Dedifferentiated amniotic fluid mesenchymal stem cell (primary cell): ENCODE measurements at regions not wholly inside any gene's neighbourhood (a gene's known extent, or its start where the extent isn't known, plus 50 kb on each side); places are given as distances from the start of the nearest gene placed in this dataset.

Experiments
- DNase-seq: peaks from one replicate; pipeline ENCODE4 v3.0.0-alpha.2; 2016; ENCODE audit errors: extremely low spot score

DNA sequence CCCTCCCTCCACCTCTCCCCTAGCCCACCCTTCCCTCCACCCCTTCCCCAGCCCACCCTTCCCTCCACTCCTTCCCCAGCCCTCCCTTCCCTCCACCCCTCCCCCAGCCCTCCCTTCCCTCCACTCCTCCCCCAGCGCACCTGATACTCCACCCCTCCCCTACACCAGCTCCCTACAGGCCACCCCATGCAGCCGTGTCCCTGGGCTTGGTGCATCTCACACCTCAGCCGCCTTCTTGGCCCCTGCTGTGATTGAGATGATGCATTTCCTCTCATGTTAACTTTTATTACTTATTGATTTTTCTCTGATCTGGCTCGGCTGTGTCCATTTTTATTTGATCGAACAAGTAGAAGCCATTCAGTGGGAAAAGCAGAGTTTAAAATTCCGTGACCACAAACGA lies 243.8 kb downstream of the MATN1 start:
- no peak for DNase-seq

DNA sequence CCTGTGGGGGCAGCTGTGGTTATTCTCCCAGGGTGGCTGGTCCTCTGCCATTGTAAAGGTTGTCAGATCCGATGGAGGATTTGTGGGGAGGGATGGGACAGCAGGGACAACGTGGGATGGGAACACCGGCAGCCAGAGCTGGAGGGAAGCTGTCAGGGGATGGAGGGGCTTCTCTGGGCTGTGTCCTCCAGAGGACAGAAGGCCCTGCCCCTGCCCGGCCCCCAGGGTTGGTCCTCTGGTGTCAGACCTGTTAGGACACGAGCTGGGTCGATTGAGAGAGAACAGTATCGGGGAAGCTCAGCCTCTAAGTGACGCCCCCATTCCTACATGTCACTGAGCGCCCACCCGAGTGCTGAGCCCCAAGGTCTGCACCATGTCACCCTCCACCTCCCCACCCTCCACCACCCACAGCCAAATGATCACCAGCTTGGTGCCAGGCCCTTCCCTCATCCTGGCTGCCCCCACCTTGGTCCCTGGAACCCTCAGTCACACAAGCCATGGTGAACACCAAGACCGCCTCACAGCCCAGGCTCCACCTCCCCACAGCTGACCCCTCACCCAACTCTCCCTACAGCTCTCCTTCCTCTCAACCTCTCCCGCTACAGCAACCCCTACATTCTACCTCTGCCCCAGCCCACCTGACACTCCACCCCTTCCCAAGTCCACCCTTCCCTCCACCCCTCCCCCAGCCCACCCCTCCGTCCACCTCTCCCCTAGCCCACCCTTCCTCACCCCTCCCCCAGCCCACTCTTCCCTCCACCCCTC lies 244.4 kb downstream of the MATN1 start:
- no peak for DNase-seq

DNA sequence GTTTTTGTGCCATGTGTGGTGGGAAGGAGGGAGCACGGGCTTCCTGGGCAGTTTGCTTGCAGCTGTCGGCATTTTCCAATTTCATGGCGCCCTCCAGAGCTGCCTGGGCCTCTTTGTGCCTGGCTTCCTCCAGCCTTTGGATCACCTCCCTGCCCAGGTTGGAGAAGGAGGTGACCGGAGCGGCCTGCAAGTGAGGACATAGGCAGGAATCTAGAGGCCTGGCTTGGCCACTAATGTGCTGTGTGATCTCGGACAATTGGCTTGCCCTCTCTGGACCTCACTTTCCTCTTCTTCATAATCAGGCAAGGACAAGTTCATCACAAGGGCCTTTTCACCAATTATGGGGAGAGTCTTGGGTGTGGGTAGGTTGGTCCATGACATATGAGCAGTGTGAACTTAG lies 245.1 kb downstream of the MATN1 start:
- DNase-seq = no peak

DNA sequence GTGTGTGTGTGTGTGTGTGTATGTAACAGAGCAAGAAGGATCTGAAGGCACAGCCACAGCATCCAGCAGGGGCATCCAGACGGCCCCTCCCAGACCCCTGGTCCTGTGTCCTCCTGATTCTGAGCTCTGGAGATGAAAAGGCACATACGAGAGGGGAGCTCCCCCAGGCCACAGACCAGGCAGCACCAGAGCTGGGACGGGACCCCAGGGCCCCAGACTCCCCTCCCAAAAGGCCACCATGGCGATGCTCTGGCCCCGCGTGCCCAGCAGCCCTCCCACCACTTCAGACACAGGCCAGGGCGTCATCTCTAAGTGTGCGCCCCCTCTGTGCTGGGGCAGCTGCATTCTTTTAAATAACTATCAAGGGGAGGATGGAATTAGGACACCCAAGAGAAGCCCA lies 245.8 kb downstream of the MATN1 start:
- no peak for DNase-seq

DNA sequence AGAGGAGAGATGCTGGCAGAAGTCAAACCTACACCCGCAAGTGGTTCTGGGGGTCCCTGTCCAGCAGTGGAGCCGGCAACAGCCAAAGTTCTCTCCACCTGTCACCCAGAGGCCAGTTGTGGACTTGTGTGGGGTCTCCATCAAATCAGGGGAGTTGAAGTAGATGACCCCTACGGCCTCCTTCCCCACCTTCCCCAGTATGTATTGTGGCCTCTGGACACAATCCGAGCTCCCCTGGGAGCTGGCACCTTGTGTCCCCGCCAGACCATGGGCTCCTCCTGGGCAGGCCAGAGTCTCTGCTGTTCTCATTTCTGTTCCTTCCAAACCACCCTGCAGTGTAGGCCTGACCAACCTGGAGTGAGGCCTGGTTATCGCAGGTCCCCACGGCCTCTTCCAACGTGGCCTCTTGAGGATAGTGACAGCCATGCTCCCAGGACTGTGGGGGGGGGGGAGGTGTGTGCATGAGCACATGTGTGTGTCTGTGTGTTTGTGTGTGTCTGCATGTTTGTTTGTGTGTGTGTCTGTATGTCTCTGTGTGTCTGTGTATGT lies 246.4 kb downstream of the MATN1 start:
- no peak for DNase-seq

DNA sequence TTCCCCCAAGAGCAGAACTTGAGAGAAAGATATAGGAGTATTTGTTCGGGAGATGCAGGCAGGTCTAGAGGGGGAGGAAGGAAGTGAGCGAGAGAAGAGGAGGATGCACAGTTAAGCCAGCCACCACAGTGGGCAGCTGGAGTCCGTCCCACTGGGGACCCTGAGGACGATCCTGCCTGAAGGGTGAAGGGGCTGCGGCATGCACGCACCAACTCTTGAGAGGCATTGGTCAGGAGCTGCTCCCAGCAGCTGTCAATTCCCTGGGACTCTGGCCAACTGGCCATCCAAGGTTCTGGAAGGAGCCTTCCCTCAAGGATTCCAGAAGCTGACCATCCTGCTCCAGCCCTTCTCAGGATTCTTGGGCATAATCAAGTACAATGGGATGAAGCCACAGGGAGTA lies 246.9 kb downstream of the MATN1 start:
- no peak for DNase-seq

DNA sequence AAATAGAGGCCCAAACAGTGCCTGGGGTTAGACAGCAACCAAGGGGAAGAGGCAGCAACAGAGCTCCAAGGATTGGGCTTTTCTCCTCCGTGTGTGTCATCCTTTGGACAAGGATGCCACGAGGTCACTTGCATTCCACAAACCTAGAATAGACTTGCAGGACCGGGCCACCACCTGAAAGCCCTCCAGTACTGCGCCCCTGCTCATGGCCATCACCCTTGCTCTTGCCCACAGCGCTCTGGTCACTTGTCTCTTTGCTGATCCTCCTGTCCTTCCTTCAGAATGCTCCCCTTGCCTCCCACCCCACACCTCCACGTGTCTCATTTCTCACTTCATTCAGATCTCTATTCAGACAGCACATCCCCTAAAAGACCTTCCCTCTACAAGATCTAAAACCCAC lies 247.4 kb downstream of the MATN1 start:
- DNase-seq = no peak

DNA sequence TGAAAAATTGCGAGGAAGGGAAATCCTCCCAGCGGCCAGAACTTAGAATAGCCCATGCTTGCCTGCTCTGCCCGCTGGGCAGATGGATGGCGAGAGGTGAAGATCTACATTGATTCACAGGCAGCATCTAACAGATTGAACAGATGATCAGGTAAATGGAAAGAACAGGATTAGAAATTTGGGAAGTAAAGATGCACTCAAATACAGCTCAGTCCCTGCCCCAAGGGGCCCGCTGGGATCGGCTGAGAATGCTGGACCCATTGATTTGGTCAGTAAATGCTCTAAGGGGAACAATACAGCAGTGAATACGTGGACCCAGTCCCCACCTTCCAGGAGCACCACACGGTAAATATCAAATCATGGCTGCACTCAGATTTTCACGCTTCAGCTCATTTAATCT lies 248.2 kb downstream of the MATN1 start:
- no peak for DNase-seq

DNA sequence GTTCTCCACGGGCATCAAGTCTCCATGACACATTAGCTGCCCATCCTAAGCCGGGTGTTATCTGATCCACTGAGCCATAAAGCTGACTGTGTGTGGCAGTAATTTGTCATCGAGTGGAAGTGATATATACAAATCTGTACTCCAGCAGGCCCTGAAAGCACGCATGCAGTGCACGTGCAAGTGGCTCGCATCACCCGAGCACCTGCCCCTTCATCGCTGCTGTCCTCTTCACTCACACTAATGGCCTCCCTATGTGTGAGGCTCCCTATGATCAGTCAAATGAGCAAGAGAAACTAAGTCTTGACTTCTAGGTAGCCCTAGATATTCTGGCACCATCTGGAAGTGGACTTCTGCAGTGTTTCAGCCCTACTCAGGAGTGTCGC lies 248.6 kb downstream of the MATN1 start:
- no peak for DNase-seq

DNA sequence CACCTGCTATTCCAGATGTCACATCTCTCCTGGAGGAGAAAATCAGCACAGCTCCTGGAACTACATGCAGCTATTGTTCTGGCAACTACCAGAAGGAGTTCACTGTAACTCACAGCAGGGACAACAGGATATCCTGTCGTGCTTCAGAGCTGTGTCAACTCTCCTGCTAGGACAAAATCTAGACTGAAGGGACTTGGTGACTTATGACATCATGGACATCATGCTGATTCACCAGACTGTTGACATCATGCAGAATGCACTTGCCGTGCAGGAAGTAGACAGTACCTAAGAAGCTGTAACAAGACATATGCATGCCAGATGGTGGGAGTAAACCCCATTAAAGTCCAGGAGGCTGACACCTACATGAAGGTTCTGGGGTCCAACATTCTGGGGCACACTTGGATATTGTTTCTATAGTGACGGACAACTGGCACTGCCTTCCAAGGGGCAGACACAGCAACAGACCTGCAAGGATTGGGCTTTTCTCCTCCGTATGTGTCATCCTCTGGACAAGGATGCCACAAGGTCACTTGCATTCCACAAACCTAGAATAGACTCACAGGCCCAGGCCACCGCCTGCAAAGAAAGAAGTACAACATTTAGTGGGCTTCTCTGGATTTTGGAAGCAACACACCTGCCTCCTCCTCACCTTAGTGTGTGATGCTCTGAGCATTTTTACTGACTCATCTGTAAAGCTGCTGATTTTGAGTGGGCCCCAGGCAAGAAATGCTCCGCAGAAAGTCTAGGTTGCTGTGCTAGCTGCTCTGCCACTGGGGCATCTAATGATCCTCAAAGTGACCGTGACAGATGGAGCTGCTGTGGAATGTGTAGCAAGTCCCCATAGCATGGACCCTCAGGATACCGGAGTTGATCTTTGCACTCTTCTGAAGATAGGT lies 249.2 kb downstream of the MATN1 start:
- DNase-seq = no peak

DNA sequence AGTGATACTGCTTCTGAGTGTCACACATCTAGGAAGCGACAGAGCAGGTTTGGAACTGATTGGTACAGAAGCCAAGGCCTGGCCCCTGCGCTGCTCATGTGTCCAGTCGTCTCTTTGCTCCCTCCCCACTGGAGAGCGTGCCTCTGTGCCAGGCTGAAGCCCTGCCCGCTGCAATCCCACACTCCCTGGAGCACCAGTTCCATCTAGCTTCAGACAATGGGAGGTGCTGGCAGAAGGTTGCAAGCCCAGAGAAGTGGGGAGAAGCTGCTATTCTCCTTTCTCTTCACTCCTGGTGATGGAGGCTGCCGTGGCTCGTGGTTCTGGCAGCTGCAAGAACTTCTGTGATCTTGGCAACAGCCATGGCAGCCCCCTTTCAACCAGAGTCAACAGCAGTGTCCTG lies 250.9 kb downstream of the MATN1 start:
- no peak for DNase-seq

DNA sequence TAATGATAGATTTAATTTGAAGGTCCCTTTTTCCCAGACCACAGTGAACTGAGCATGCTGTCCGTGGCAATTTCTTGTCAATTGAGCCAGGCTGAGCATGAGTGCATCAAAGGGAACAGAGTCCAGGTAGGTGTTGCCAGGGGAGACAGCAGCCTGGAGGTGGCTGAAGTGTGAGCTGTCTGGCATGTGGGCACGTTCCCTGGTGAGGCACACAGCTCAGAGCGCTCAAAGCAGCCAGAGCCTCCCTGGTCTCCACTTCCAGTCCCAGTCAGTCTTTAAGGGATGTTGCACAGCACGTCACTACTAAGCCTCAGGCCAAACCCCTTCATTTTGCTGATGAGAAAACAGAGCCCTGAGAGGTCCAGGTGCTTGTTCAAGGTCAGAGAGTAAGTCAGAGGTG lies 251.4 kb downstream of the MATN1 start:
- DNase-seq = no peak

DNA sequence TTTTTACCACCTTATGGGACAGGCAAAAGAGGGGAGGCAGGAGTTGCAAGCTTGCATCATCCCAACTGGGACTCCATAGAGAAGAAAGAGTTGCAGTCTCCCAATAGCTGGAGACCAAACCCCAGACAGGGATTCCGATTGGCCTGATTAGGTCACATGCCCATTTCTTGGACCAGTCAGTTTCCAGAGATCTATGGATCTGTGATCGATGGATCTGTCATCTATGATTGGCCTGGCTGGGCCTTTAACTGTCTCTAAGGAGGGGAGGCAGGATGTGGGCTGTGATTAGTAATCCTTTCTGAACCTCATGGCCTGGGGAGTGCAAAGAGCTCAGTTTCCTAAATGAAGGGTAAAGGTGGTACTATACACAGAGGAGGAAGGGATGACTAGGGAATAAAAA lies 252.1 kb downstream of the MATN1 start:
- DNase-seq = no peak

DNA sequence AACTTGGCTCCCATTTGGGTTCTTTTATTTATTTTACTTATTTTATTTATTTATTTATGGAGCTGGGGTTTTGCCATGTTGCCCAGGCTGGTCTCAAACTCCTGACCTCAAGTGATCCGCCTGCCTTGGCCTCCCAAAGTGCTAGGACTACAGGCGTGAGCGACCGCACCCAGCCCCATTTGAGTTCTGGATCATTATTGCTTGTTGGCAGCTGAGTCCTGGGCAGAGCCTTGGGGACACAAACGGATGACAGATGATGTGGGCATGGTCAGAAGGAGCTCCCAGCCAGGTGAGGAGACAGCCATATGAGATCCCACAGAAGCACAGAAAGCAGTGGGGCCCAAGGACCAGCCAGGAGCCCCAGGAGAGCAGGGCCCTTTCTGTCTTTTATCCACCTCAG lies 254.0 kb downstream of the MATN1 start:
- DNase-seq = no peak

DNA sequence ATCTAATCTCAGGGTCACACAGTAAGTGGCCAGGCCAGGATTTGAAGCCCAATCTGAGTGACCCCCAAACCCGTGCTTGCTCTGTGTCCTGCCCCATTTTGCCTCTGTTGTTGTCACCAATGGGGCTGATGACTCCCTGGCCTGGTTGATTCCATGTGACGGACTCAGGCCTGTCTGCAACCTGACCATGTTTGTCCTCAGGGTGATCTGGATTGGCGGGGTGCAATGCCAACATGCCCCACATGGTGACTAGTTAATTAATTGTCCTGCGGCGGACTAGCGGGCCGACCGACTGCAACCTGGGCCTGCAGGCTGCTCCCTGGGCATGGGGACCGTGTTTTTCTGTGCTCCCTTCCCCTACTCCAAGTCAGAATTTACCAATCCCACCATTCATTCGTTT lies 256.3 kb downstream of the MATN1 start:
- no peak for DNase-seq

DNA sequence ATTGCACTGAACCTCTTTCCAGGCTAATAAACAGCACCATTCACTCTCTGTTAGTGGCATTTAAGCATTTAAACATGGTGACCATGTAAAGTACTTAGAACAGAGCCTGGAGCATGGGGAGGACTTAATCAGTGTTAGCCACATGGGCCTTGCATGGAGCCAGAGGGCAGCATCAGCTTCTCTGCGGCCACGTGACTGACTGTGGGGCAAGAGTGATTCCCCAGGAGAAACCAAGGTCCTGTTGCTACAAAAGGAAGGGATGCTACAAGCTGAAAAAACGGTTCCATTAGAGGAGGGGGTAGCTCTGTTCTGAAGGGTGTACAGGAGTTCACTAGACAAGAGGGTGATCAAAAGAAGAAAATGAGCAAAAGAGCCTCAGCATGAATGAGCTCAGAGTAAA lies 256.8 kb downstream of the MATN1 start:
- DNase-seq = no peak

DNA sequence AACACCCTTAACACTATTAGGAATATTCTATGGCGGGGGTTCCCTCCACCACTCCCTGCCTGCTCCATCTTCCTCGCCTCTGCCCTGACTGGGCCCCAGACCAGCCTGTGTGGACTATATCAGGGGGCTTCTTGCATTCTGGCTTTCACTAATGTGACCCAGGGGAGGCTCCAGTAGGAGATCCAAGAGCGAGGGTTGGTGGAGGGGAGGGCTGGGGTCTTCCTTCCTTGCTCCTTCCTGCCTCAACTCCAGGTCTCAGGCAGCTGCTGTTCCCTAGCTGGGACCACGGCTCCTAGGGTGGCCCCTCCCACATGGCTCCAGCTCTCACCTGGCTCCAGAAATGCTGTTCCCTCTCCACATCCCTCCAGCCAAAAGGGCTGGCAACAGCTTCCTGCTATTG lies 257.4 kb downstream of the MATN1 start:
- DNase-seq = no peak

DNA sequence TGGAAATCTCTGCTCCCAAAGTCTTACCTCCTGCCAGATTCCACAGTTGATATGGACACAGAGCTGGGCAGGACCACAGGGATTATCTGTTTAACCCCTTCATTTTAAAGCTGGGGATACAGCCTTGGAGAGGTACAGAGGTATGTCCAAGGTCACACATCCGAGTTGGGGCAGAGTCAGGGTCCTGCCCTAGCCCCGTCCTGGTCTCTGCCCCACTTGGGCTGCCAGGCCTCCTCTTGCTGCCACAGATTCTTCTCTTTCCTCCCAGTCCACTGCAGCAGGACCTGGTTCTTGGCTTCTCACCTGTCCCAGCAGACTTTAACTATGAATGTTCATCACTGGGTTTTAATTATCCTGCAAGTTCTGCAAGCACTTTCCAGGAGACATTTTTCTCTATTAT lies 258.3 kb downstream of the MATN1 start:
- no peak for DNase-seq

DNA sequence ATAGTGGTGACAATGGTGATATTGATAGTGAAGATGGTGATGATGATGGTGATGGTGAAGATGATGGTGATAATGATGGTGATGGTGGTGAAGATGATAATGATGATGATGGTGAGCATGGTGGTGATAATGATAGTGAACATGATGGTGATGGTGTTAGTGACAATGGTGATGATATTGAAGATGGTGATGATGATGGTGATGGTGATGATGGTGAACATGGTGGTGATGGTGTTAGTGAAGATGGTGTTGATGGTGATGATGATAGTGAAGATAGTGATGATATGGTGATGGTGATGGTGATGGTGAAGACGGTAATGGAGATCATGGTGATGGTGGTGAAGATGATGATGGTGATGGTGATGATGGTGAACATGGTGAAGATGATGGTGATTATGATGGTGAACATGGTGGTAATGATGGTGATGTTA lies 259.2 kb downstream of the MATN1 start:
- DNase-seq = no peak

DNA sequence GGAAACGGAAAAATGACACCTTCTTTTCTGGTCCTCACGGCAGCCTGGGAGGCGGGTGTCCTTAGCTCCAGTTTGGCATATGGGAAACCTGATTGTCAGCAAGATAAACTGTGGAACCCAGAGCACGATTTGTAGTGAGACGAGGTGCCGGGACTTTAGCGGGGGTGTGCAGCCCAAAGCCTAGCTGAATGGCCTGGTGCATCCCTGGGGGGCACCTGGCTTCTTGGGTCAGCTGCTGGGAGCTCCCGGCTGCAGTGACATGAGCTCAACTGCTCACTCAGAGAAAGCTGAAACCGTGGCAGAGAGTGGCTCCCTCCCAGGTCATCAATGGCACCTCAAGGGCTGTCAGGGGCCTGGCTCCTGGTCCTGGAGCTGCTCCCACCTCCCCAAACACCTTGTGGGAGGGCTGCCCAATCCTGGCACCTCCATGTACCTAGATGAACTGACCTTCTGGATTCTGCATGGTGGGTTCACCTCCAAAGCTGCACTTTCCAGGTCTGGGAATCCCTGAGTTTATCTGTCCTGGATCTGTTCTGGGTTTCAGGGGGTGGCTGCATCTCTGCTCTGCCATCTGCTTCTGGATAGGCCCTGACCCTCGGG lies 260.5 kb downstream of the MATN1 start:
- no peak for DNase-seq

DNA sequence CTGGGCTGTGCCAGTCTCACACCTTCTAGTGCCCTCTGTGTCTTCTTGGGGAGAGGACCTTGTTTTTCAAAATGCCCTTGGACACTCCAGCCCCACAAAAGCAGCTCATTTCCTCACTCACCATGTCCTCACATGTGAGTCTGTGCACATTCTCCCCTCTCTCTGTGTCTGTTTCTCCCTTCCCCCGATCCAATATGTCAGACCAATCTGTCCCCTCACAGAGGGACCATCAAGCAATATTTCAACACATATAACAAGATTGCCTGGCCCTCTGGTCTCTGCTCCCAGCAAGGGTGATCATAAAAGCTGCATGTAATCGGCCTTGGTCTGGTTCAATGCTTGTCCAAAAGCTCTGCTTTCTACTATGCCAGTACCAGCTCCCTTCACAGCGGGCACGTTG lies 261.2 kb downstream of the MATN1 start:
- DNase-seq = no peak

DNA sequence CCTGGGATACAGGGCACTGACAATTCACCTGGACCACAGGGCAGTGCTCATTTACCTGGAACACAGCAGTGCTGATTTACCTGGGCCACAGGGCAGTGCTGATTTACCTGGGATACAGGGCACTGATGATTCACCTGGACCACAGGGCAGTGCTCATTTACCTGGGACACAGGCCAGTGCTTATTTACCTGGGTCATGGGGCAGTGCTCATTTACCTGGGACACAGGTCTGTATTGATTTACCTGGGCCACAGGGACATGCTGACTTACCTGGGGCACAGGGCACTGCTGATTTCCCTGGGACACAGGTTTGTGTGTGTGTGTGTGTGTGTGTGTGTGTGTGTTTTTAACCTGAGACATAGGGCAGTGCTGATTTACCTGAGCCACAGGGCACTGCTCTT lies 261.7 kb downstream of the MATN1 start:
- DNase-seq = no peak

DNA sequence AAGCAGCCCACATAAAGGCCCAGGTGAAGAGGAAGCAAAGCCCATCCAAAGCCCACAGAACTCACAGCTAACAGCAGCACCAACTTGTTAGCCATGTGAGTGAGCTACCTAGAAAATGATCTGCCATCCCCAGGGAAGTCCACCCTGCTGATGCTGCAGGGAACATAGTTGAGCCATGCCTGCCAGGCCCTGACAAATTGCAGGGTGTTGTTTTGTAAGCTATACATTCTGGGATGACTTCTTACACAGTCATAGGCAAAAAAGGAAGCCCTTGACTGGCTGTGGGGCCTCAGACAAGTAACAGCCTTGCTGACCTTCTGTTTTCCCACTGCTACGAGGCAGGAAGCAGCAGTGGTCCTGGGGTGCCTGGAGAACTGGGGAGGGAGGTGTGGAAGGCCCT lies 262.7 kb downstream of the MATN1 start:
- DNase-seq = no peak
